AG09319 (cell line): ENCODE measurements at regions not wholly inside any gene's neighbourhood (a gene's known extent, or its start where the extent isn't known, plus 50 kb on each side); places are given as distances from the start of the nearest gene placed in this dataset.

Source experiments
- DNase-seq: peaks from one replicate; pipeline ENCODE4 v3.0.0-alpha.2; 2010; ENCODE audit warnings: low read depth; ENCODE audit errors: extremely low read depth
- CTCF ChIP-seq: IDR thresholded peaks from 2 replicates; pipeline ENCODE4 v1.5.1; 2011; ENCODE audit warnings: low read depth, mild to moderate bottlenecking, inconsistent platforms, low read length, moderate library complexity

- DNase-seq: no peak
- TF ChIP-seq CTCF: no peak
Observed at GRCh38 chr7:12766416-12766815, 79.0 kb downstream of the ARL4A start.

GRCh38 chr7:12768948-12769347 is 81.5 kb downstream of the ARL4A start:
- no peak for DNase-seq
- TF ChIP-seq CTCF: no peak

- no peak for TF ChIP-seq CTCF
- DNase-seq: no peak
Observed at GRCh38 chr7:12769444-12769843, 82.0 kb downstream of the ARL4A start.

- no peak for DNase-seq
- no peak for TF ChIP-seq CTCF
Observed at GRCh38 chr7:12770227-12770975, 83.0 kb downstream of the ARL4A start.

GRCh38 chr7:12771378-12771877 is 84.0 kb downstream of the ARL4A start:
- DNase-seq: peak; percentile 24
- TF ChIP-seq CTCF: no peak

- no peak for TF ChIP-seq CTCF
- DNase-seq: no peak
Observed at GRCh38 chr7:12772768-12773167, 85.3 kb downstream of the ARL4A start.

GRCh38 chr7:12777257-12777656 is 89.8 kb downstream of the ARL4A start:
- DNase-seq: no peak
- no peak for TF ChIP-seq CTCF
